Brain pericyte (primary cell): ENCODE measurements at regions not wholly inside any gene's neighbourhood (a gene's known extent, or its start where the extent isn't known, plus 50 kb on each side); places are given as distances from the start of the nearest gene placed in this dataset.

Experiments used
- DNase-seq: peaks from one replicate; pipeline ENCODE4 v3.0.0-alpha.2; 2012; ENCODE audit warnings: low read depth, low spot score

- DNase-seq = no peak
Measured at GRCh38 chr2:18379870-18380269, 180.6 kb downstream of the RDH14 start.

- no peak for DNase-seq
Measured at GRCh38 chr2:18378020-18378653, 182.3 kb downstream of the RDH14 start.

- no peak for DNase-seq
Measured at GRCh38 chr2:18376936-18377335, 183.5 kb downstream of the RDH14 start.

- DNase-seq = no peak
Measured at GRCh38 chr2:18373664-18374063, 186.8 kb downstream of the RDH14 start.

- DNase-seq = no peak
Measured at GRCh38 chr2:18373081-18373480, 187.4 kb downstream of the RDH14 start.

GRCh38 chr2:18372641-18373040 is 187.8 kb downstream of the RDH14 start:
- DNase-seq = no peak

GRCh38 chr2:18369760-18370159 is 190.7 kb downstream of the RDH14 start:
- DNase-seq = no peak

GRCh38 chr2:18368008-18368407 is 192.4 kb downstream of the RDH14 start:
- no peak for DNase-seq

- no peak for DNase-seq
Measured at GRCh38 chr2:18365342-18365741, 195.1 kb downstream of the RDH14 start.

- no peak for DNase-seq
Measured at GRCh38 chr2:18363348-18363747, 197.1 kb downstream of the RDH14 start.

- no peak for DNase-seq
Measured at GRCh38 chr2:18362696-18363095, 197.8 kb downstream of the RDH14 start.

- no peak for DNase-seq
Measured at GRCh38 chr2:18357537-18357936, 202.9 kb downstream of the RDH14 start.

GRCh38 chr2:18356676-18357075 is 203.8 kb downstream of the RDH14 start:
- DNase-seq = no peak

- no peak for DNase-seq
Measured at GRCh38 chr2:18349421-18349820, 211.0 kb downstream of the RDH14 start.

- DNase-seq = no peak
Measured at GRCh38 chr2:18346874-18347273, 213.6 kb downstream of the RDH14 start.

- no peak for DNase-seq
Measured at GRCh38 chr2:18346344-18346743, 214.1 kb downstream of the RDH14 start.

GRCh38 chr2:18345848-18346247 is 214.6 kb downstream of the RDH14 start:
- DNase-seq = no peak

- DNase-seq = no peak
Measured at GRCh38 chr2:18342901-18343300, 217.6 kb downstream of the RDH14 start.

GRCh38 chr2:18339326-18339725 is 221.1 kb downstream of the RDH14 start:
- no peak for DNase-seq

GRCh38 chr2:18336975-18337374 is 223.5 kb downstream of the RDH14 start:
- DNase-seq = no peak

- DNase-seq = no peak
Measured at GRCh38 chr2:18332477-18332876, 228.0 kb downstream of the RDH14 start.

- DNase-seq = no peak
Measured at GRCh38 chr2:18325118-18325517, 235.3 kb downstream of the RDH14 start.

GRCh38 chr2:18319987-18320386 is 240.5 kb downstream of the RDH14 start:
- no peak for DNase-seq

- DNase-seq = no peak
Measured at GRCh38 chr2:18317017-18317416, 243.4 kb downstream of the RDH14 start.
